RCC 7860 (cell line): ENCODE measurements at regions not wholly inside any gene's neighbourhood (a gene's known extent, or its start where the extent isn't known, plus 50 kb on each side); places are given as distances from the start of the nearest gene placed in this dataset.

ENCODE experiments used
- DNase-seq: peaks from one replicate; pipeline ENCODE4 v3.0.0-alpha.2; 2015; ENCODE audit warnings: low spot score
- FAIRE-seq: peaks from 2 replicates; lab custom pipeline; 2012; peaks lifted over from hg19 to GRCh38; lab: Jason Lieb, UNC

GRCh38 chr13:72258340-72258981 is 391.5 kb upstream of the DACH1 start:
- FAIRE-seq = no peak
- no peak for DNase-seq

DNA sequence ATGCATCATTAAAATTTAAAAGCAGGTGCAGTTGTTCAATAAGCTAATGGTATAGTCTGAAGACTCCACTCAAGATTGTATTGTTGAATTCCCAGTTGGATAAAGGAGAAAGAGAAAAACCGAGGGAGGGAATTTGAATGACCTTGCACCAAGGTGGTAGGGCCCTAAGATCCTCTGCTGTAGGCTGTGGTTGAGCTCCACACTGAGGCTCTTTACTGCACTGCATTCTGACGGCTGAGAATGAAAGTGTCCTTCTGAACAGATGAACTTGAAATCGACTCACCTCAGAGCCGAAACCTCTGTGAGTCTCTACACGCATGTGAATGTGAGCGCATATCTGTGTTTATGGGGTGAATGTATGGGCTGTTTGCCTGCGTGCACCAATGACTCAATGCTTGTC is 388.9 kb upstream of the DACH1 start:
- FAIRE-seq = no peak
- DNase-seq = no peak

- no peak for FAIRE-seq
- DNase-seq = no peak
Observed at GRCh38 chr13:72253754-72254153, 386.8 kb upstream of the DACH1 start.

- FAIRE-seq (peak; percentile 45), DNase-seq (peak; percentile 12)
Observed at GRCh38 chr13:72246396-72246795, 379.4 kb upstream of the DACH1 start.

- FAIRE-seq = no peak
- no peak for DNase-seq
Observed at GRCh38 chr13:72244788-72245187, 377.8 kb upstream of the DACH1 start.

DNA sequence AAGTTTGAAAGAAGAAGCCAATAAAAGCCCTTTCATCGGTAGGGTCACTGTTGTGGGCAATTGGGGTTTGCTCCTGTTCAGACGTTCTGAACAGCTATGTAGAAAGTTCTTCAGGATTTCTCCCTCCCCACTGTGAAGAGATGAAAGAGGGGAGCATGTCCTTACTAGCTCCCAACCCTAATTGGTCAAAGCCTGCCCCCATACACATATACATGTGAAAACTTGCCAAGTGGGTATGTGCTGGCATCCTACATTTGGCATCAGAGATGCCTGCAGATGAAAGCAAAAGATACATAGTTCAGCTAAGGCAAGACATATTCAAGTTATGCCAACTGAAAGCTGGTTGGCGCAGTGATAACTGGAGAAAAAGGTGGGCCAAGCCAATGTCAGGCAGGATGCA is 363.1 kb upstream of the DACH1 start:
- no peak for FAIRE-seq

DNA sequence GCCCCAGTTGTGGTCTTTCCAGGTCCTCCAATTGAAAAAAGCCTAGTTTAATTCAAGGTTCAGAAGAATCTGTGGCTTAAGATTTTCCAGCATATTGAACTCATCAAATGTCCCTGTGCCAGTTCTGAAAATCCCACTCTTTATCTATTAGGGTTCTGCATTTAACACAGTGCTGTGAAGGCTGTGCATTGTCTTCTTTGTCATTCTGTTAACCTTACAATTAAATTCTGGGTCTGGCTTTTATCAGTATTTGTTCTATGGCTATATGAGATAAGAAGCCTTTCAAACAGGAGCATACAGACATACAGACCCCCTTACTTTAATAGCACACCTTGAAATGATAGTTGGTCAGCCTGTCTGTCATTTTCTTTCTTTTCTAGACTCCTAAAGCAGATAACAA is 362.1 kb upstream of the DACH1 start:
- DNase-seq = no peak
- FAIRE-seq = no peak

More for the DNA sequence above, 363.1 kb upstream of the DACH1 start:
- no peak for DNase-seq

DNA sequence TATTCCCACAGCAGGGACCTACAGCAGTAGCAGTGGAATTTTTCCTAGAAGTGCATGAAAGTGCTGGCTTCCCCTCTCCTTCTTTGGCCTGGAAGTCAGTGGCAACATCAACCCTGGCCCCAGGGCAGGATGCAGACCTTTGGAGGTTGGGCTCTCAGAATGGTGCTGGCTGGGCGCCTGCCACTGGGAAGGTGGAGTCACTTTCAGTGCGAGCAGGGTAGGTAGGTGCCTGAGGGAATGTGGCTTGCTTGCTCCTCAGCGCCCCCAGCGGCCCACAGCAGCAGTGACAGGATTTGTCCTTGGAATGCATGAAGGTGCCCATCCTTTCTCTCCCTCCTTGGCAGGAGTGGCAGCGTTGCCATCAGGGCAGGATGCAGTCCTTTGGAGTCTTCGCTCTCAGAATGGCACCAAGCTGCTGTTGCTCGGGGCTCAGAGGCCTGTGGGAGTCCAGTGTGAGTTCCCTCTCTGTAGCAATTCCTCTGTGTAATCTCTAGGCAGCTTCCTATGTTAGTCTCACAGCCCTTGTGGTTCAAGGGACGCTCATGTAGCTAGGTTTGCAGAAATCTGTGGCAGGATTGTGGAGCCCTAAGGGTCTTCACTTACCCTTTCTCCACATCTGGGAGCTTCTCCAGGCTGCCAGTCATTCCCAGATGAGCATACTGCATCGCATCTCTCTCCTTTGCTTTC is 354.4 kb upstream of the DACH1 start:
- FAIRE-seq (no peak), DNase-seq (peak; percentile 18)

DNA sequence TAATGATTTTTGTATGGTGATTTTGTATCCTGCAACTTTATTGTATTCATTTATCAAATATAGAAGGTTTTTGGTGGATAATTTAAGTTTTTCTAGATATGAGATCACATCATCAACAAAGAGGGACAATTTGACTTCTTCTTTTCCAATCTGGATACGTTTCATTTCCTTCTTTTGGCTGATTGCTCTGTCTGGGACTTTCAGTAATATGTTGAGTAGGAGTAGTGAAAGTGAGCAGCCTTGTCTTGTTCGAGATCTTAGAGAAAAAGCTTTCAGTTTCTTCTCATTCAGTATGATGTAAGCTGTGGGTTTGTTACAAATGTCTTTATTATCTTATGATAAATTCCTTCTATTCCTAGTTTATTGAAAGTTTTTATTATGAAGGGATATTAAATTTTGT is 352.0 kb upstream of the DACH1 start:
- FAIRE-seq (no peak), DNase-seq (no peak)

GRCh38 chr13:72217142-72217541 is 350.1 kb upstream of the DACH1 start:
- FAIRE-seq = no peak

DNA sequence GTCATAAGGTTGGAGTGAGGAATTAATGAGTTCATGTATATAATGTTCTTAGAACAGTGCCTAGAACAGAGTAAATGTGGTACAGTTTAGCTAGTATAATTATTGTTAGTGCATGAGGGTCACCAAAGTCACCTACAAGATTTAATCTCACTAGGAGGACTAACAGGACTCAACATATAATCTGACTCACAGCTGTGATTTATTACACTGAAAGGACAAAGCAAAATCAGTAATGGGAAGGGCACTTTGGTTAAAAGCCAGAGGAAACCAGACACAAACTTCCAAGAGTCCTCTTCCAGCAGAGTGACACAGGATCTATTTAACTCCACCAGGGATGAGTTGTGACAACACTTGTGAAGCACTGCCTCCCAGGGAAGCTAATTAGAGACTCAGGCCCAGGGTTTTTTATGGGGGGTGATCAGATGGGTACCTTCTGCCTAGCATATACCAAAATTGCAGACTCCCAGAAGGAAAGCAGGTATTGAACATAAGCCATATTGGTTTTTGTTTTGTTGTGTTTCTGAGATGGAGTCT is 341.2 kb upstream of the DACH1 start:
- FAIRE-seq = no peak
- no peak for DNase-seq

More at GRCh38 chr13:72217142-72217541, 350.1 kb upstream of the DACH1 start:
- no peak for DNase-seq

DNA sequence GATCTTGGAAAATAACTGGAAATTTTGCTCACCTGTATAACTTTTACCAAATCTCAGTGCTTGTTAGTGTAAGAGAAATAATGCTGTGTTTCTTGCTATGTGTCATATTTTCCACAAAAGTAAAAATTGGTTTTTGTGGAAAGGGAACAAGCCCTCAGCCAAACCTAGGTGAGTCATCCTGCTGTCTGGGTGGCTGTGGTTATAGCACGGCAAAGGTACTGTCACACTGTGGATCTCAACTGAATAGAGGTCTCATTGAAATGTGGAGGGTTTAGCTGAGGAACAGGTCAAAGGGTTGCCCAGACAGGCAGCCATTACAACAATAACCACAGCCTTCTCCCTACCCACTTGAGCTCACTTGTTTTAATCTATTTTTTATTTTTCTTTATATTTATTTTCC is 338.8 kb upstream of the DACH1 start:
- peak; percentile 81 for FAIRE-seq

DNA sequence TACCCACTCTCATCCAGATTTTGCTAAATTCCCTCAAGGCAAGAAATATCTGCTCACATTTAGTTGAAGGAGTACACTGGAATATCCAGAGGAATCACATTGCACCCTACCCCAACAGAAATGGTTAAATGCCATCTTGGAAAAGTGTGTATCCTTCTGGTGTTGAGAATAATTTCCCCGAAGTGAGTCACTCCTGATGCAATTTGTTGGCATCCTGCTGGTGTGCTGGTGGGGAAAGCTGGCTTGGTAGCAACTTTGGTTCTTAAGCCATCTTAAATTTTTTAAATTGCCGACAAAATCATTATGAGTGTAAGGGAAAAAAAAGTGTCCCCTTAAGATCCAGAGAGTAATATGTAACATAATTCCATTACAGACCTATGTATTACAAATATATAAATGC is 337.3 kb upstream of the DACH1 start:
- DNase-seq = peak; percentile 23
- FAIRE-seq = peak; percentile 38

More for the DNA sequence above, 338.8 kb upstream of the DACH1 start:
- DNase-seq = peak; percentile 59

- FAIRE-seq = no peak
- DNase-seq = no peak
Observed at GRCh38 chr13:72201726-72202125, 334.7 kb upstream of the DACH1 start.

DNA sequence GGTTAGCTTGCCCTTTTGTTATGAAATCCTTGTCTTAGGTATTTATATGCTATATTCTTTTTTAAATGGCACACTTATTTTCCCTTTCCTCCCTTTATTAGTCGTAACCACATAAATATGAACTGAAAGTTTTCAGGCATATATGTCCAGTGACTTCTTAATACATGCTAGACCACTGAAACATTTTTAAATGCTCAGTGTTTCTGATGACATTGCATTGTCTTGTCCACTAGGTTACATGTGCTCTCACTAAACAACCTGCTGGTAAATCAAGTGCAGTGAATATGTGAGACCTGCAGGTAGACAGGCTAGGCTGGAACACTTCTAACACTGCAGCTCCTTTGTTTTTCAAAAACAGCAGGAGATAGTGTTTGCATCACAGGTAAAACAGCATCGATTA is 332.6 kb upstream of the DACH1 start:
- FAIRE-seq = no peak
- no peak for DNase-seq

DNA sequence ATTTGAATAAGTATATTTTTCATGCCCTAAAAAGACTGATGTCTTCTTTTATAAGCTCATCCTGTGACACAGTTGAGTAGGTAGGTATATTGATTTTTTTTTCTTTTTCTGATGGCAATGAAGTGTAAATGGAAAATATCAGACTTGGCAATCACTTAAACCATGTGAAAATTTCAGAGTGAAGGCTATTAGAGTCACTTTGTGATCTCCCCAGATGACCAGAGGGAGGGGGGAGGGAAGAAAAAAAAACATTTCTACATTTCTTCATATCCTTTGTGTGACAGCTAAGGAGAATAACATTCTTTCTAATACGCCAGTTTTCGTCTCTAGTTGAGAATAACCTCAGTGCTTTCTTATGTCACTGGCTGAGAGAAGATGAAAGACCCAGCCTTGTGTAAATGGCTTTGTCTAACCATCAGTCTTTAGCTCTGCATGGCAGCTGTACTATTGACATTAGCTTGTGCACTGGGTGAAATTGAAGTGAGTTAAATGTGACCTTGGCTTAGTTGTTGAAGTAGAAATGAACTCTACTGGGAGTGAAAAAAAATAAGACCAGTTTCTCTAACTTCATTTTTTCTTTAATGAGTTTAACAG is 332.1 kb upstream of the DACH1 start:
- FAIRE-seq = no peak
- no peak for DNase-seq

- FAIRE-seq (no peak), DNase-seq (no peak)
Observed at GRCh38 chr13:72198042-72198441, 331.0 kb upstream of the DACH1 start.

DNA sequence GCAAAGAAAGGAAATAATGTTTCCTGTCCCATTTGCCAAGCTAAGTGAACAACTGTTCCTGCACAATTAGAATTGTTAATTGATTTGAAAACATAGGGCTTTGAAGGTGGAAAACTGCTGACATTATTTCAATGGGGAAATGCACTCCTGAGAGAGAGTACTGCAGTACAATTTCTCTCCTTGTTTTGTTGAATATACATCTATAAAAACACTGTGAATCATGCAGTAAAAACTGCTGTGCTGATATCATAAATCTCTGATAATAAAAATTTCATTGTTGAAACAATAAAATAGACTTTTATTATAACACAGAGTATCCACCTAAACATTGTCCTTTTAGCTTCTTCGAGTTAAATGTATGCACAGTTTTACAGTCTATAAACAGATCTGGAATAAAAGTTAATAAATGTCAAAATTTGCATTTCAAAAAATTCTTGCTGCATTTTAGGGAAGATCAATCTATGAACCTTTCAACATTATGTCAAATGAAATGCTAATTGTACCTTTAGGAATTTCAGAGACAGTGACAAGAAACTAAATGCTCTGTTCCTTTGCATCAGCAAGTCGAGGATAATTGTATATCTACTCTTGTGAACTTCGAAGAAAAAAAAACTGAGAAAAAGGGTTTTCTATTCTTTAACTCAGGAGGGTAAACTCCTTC is 328.2 kb upstream of the DACH1 start:
- FAIRE-seq (no peak), DNase-seq (no peak)

GRCh38 chr13:72194523-72194922 is 327.5 kb upstream of the DACH1 start:
- DNase-seq (no peak), FAIRE-seq (no peak)

- FAIRE-seq = no peak
- no peak for DNase-seq
Observed at GRCh38 chr13:72186730-72187422, 319.9 kb upstream of the DACH1 start.

DNA sequence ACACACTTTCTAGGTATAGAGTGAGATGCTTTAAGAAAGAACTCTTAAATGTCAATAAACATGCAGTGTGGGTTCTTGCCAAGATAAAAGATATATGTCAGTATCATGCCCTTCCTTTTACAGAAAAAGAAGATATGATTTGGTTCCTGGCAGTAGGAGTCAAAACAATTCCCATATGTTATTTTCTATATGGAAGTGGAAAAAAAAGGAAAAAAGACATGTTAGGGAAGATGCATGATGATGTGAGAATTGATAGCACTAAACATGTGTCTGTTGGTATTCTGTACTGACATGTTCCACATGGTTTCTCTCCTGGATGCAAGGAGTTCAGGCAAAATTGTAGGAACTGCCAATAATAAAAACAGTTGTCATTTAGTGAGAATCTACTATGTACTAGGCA is 318.8 kb upstream of the DACH1 start:
- FAIRE-seq (no peak), DNase-seq (no peak)
